Neural cell (in vitro differentiated cells): ENCODE measurements at regions not wholly inside any gene's neighbourhood (a gene's known extent, or its start where the extent isn't known, plus 50 kb on each side); places are given as distances from the start of the nearest gene placed in this dataset.

Experiments
- H2AFZ ChIP-seq: fragments of 200-600, 300-800 bp; sonication (generic), shearing (Covaris generic); 2 replicates; pipeline ENCODE4 v1.6.0; 2014; ENCODE audit warnings: low read depth, mild to moderate bottlenecking, antibody characterized with exemption, low read length, moderate library complexity
- H3F3A ChIP-seq: fragments of 200-600 bp; shearing (Covaris generic); 2 replicates; pipeline ENCODE4 v1.6.1; 2016; ENCODE audit warnings: mild to moderate bottlenecking, moderate library complexity, mixed read lengths, antibody characterized with exemption, low read length; ENCODE audit not compliant: insufficient read depth, poor library complexity, severe bottlenecking
- H3K27ac ChIP-seq: fragments of 200-600, 300-800 bp; sonication (generic), shearing (Covaris generic); 2 replicates; pipeline ENCODE4 v1.5.1; 2014; ENCODE audit warnings: mild to moderate bottlenecking, low read length, moderate library complexity
- H3K27me3 ChIP-seq: fragments of 300-800, 200-600 bp; sonication (generic), shearing (Covaris generic); 2 replicates; pipeline ENCODE4 v1.6.0; 2014; ENCODE audit warnings: mild to moderate bottlenecking, low read depth, low read length, moderate library complexity; ENCODE audit not compliant: insufficient read depth
- H3K36me3 ChIP-seq: fragments of 300-800, 200-600 bp; sonication (generic), shearing (Covaris generic); 2 replicates; pipeline ENCODE4 v1.5.1; 2014; ENCODE audit warnings: mild to moderate bottlenecking, antibody characterized with exemption, low read length, moderate library complexity; ENCODE audit not compliant: insufficient read depth
- H3K4me2 ChIP-seq: fragments of 300-800, 200-600 bp; sonication (generic), shearing (Covaris generic); 2 replicates; pipeline ENCODE4 v1.6.0; 2014; ENCODE audit warnings: mild to moderate bottlenecking, low read length
- H3K4me3 ChIP-seq: fragments of 300-800, 200-600 bp; sonication (generic), shearing (Covaris generic); 2 replicates; pipeline ENCODE4 v1.5.1; 2014; ENCODE audit warnings: mild to moderate bottlenecking, low read length, moderate library complexity
- H3K79me2 ChIP-seq: fragments of 200-600 bp; shearing (Covaris generic); replicated peaks from 2 replicates; pipeline ENCODE4 v1.6.0; 2014; ENCODE audit warnings: mild to moderate bottlenecking, low read length, moderate library complexity; ENCODE audit not compliant: insufficient read depth
- H3K9ac ChIP-seq: fragments of 300-800, 200-600 bp; sonication (generic), shearing (Covaris generic); 2 replicates; pipeline ENCODE4 v1.6.1; 2016; ENCODE audit warnings: mild to moderate bottlenecking, low read length, mixed read lengths
- H3K9me2 ChIP-seq: fragments of 200-600 bp; shearing (Covaris generic); 2 replicates; pipeline ENCODE4 v1.6.1; 2016; ENCODE audit warnings: mild to moderate bottlenecking, low read length, mixed read lengths; ENCODE audit not compliant: insufficient read depth
- H3K9me3 ChIP-seq: fragments of 200-600, 300-800 bp; sonication (generic), shearing (Covaris generic); 2 replicates; pipeline ENCODE4 v1.6.1; 2016; ENCODE audit warnings: mild to moderate bottlenecking, mixed run types, low read length, moderate library complexity, mixed read lengths
- H4K20me1 ChIP-seq: fragments of 200-600 bp; shearing (Covaris generic); 2 replicates; pipeline ENCODE4 v1.6.1; 2016; ENCODE audit warnings: mild to moderate bottlenecking, mixed run types; ENCODE audit not compliant: insufficient read depth
- EP300 ChIP-seq: fragments of 450-650 bp; conservative IDR thresholded peaks from 2 replicates; pipeline ENCODE4 v1.6.1; 2014; ENCODE audit warnings: antibody characterized with exemption, mild to moderate bottlenecking, moderate library complexity; ENCODE audit not compliant: poor library complexity, severe bottlenecking
- EZH2 ChIP-seq: fragments of 200-600, 300-800 bp; shearing (Covaris generic), sonication (generic); IDR thresholded peaks from 2 replicates; pipeline ENCODE4 v1.6.1; 2014; ENCODE audit warnings: antibody characterized with exemption, low read length, borderline replicate concordance, mild to moderate bottlenecking; ENCODE audit not compliant: insufficient read depth, poor library complexity, severe bottlenecking
- MXI1 ChIP-seq: fragments of 450-650 bp; conservative IDR thresholded peaks from 2 replicates; pipeline ENCODE4 v1.6.1; 2014; ENCODE audit warnings: antibody characterized with exemption, mild to moderate bottlenecking; ENCODE audit not compliant: poor library complexity, severe bottlenecking
- POLR2AphosphoS5 ChIP-seq: IDR thresholded peaks from 2 replicates; pipeline ENCODE4 v1.6.1; 2012
- RAD21 ChIP-seq: fragments of 450-650 bp; conservative IDR thresholded peaks from 2 replicates; pipeline ENCODE4 v1.6.1; 2014; ENCODE audit warnings: antibody characterized with exemption, mild to moderate bottlenecking, moderate library complexity
- REST ChIP-seq: IDR thresholded peaks from 2 replicates; pipeline ENCODE4 v1.6.1; 2012; ENCODE audit warnings: borderline replicate concordance
- SMC3 ChIP-seq: fragments of 450-650 bp; conservative IDR thresholded peaks from 2 replicates; pipeline ENCODE4 v1.6.1; 2014; ENCODE audit warnings: antibody characterized with exemption, mild to moderate bottlenecking, moderate library complexity; ENCODE audit not compliant: poor library complexity
- TAF1 ChIP-seq: IDR thresholded peaks from 2 replicates; pipeline ENCODE4 v1.6.1; 2012; ENCODE audit warnings: low read depth
- TF ChIP-seq, protein P1 (sequence below): fragments of 450-650 bp; IDR thresholded peaks from 2 replicates; pipeline ENCODE4 v1.5.1; 2014; ENCODE audit warnings: antibody characterized with exemption, mild to moderate bottlenecking, moderate library complexity; ENCODE audit not compliant: poor library complexity, severe bottlenecking

- Histone ChIP-seq H3K9ac (no peak overlapping the region), H3F3A (no peaks in the 10 kb centered on the region), H3K4me2 (no peak overlapping the region), H4K20me1 (no peaks in the 10 kb centered on the region), H3K79me2 (no peaks in the 10 kb centered on the region), H3K9me2 (no peaks in the 10 kb centered on the region), H3K27ac (no peak overlapping the region), H3K36me3 (no peaks in the 10 kb centered on the region), H3K27me3 (no peaks in the 10 kb centered on the region), H3K4me3 (no peak overlapping the region), H3K9me3 (no peaks in the 10 kb centered on the region), H2AFZ (no peak overlapping the region)
- TF ChIP-seq POLR2AphosphoS5 = no peak
- no peak for TF ChIP-seq REST
- no peak for TF ChIP-seq MXI1
- no peak for TF ChIP-seq RAD21
- no peak for TF ChIP-seq EP300
- TF ChIP-seq, protein P1, sequence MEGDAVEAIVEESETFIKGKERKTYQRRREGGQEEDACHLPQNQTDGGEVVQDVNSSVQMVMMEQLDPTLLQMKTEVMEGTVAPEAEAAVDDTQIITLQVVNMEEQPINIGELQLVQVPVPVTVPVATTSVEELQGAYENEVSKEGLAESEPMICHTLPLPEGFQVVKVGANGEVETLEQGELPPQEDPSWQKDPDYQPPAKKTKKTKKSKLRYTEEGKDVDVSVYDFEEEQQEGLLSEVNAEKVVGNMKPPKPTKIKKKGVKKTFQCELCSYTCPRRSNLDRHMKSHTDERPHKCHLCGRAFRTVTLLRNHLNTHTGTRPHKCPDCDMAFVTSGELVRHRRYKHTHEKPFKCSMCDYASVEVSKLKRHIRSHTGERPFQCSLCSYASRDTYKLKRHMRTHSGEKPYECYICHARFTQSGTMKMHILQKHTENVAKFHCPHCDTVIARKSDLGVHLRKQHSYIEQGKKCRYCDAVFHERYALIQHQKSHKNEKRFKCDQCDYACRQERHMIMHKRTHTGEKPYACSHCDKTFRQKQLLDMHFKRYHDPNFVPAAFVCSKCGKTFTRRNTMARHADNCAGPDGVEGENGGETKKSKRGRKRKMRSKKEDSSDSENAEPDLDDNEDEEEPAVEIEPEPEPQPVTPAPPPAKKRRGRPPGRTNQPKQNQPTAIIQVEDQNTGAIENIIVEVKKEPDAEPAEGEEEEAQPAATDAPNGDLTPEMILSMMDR = no peak
- no peak for TF ChIP-seq EZH2
- TF ChIP-seq SMC3 = no peak
- no peak for TF ChIP-seq TAF1
Measured at GRCh38 chr13:22703601-22704209, 477.1 kb upstream of the SGCG start.

DNA sequence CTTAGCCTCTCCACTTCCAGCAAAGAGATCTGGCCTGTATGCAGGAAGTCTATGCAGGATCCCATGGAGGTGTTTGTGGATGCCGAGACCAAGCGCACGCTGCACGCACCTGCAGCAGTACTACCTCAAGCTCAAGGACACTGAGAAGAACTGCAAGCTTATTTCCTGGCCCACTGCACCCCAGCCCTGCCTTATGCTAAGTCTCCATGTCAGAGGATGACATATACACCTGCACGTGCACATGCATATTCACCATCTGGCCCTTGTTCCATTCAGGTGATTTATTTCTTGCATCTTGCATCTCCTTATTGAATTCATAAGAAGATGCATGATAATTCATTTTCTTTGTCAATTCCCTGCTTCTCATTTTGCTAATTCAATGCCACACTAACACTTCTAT, 472.8 kb upstream of the SGCG start:
- H3K36me3 ChIP-seq = no peaks in the 10 kb centered on the region
- no peak overlapping the region for H2AFZ ChIP-seq
- H3K9me2 ChIP-seq = no peaks in the 10 kb centered on the region
- H3K9ac ChIP-seq = no peak overlapping the region
- no peaks in the 10 kb centered on the region for H3K9me3 ChIP-seq
- no peak overlapping the region for H3K4me3 ChIP-seq
- H3F3A ChIP-seq = no peaks in the 10 kb centered on the region
- no peak overlapping the region for H3K4me2 ChIP-seq
- H3K27me3 ChIP-seq = no peaks in the 10 kb centered on the region
- no peaks in the 10 kb centered on the region for H4K20me1 ChIP-seq
- H3K79me2 ChIP-seq = no peaks in the 10 kb centered on the region
- no peak for TF ChIP-seq RAD21
- TF ChIP-seq EP300 = no peak
- TF ChIP-seq POLR2AphosphoS5 = no peak
- no peak for TF ChIP-seq MXI1
- no peak for TF ChIP-seq EZH2
- TF ChIP-seq SMC3 = no peak
- TF ChIP-seq, protein P1 = no peak
- no peak for TF ChIP-seq REST
- no peak for TF ChIP-seq TAF1
- no peak overlapping the region for H3K27ac ChIP-seq
